Liver (tissue), 2 donors: ENCODE measurements at regions not wholly inside any gene's neighbourhood (a gene's known extent, or its start where the extent isn't known, plus 50 kb on each side); places are given as distances from the start of the nearest gene placed in this dataset.

Experiments used
- CTCF ChIP-seq: fragments of 150-350 bp; IDR thresholded peaks from 2 replicates; pipeline ENCODE4 v1.5.1; 2017; ENCODE audit warnings: improper control_type of control experiment, low read depth, low read length; ENCODE audit not compliant: missing input control
- REST ChIP-seq: IDR thresholded peaks from 2 replicates; pipeline ENCODE4 v1.6.1; 2016; ENCODE audit warnings: antibody characterized with exemption, mild to moderate bottlenecking
- donor health status: healthy.

GRCh38 chr1:47631411-47631995 lies 193.7 kb downstream of the FOXD2 start:
- no peak for TF ChIP-seq CTCF
- no peak for TF ChIP-seq REST
